ENCODE measurements at regions not wholly inside any gene's neighbourhood (a gene's known extent, or its start where the extent isn't known, plus 50 kb on each side); places are given as distances from the start of the nearest gene placed in this dataset.
"Not testable (repeated sequence)": the region's sequence is repeated elsewhere in the genome, so short reads cannot be mapped to it uniquely, and the experiment has no call there.

DNA sequence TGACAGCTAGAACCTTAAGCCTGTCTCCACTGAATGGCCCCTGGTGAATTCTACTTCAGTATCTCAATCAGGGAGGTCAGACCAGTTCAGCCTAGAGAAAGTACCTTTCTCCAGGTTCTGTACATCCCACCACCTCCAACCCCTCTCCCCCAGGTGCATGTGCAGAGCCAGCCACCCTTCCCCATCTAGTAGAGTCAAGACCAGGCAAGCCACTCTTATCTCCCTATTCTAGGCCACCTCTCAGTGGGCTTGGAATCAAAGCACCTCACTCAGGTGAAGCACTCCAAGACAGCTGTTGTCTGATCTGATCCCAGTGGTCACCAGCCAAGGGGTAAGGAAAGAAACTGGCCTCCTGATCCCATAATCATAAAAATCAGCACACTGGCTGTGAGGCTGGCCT lies 340.9 kb downstream of the BCL11B start:
- POLR2A ChIA-PET, result no interaction called here
- Histone ChIP-seq H3K4me3 (ENCODE audit: low read depth, low read length) (no peak overlapping the region), H3K36me3 (ENCODE audit: control insufficient read depth, insufficient read depth, low read length) (no peaks in the 10 kb centered on the region), H3K27me3 (ENCODE audit: control insufficient read depth, insufficient read depth, low read length) (no peaks in the 10 kb centered on the region)
- DNase-seq (ENCODE audit: low read depth), result no peak
- TF ChIP-seq, protein P1, sequence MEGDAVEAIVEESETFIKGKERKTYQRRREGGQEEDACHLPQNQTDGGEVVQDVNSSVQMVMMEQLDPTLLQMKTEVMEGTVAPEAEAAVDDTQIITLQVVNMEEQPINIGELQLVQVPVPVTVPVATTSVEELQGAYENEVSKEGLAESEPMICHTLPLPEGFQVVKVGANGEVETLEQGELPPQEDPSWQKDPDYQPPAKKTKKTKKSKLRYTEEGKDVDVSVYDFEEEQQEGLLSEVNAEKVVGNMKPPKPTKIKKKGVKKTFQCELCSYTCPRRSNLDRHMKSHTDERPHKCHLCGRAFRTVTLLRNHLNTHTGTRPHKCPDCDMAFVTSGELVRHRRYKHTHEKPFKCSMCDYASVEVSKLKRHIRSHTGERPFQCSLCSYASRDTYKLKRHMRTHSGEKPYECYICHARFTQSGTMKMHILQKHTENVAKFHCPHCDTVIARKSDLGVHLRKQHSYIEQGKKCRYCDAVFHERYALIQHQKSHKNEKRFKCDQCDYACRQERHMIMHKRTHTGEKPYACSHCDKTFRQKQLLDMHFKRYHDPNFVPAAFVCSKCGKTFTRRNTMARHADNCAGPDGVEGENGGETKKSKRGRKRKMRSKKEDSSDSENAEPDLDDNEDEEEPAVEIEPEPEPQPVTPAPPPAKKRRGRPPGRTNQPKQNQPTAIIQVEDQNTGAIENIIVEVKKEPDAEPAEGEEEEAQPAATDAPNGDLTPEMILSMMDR (IDR thresholded peaks at IDR 0.05; ENCODE audit: insufficient read depth, low read depth, low read length), result no peak
- CTCF ChIA-PET, result no interaction called here

DNA sequence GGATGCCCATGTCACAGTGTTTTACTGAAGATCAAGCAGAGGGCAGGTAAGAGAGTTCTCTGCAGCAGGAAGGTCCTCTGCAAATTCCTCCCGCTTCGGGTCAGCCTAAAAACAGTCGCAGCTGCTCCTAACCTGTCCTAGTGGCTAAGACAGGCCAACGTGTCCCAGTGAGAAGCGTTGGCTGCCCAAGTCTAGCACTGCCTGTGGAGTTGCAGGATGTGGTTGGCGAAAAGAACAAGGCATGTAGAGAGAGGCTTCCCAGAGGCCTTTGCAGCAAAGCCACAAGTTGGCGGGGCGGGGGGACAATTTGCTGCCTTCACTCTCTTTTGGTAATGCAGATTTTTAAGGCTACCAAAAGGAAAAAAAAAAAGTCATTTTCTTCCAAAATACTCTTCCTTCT lies 340.1 kb downstream of the BCL11B start:
- TF ChIP-seq, protein P1 (IDR thresholded peaks at IDR 0.05; ENCODE audit: insufficient read depth, low read depth, low read length), result no peak
- ChIA-PET POLR2A (no interaction called here), CTCF (no interaction called here)
- DNase-seq (ENCODE audit: low read depth), result no peak
- Histone ChIP-seq H3K27me3 (ENCODE audit: control insufficient read depth, insufficient read depth, low read length) (no peaks in the 10 kb centered on the region), H3K36me3 (ENCODE audit: control insufficient read depth, insufficient read depth, low read length) (no peaks in the 10 kb centered on the region), H3K4me3 (ENCODE audit: low read depth, low read length) (no peak overlapping the region)

DNA sequence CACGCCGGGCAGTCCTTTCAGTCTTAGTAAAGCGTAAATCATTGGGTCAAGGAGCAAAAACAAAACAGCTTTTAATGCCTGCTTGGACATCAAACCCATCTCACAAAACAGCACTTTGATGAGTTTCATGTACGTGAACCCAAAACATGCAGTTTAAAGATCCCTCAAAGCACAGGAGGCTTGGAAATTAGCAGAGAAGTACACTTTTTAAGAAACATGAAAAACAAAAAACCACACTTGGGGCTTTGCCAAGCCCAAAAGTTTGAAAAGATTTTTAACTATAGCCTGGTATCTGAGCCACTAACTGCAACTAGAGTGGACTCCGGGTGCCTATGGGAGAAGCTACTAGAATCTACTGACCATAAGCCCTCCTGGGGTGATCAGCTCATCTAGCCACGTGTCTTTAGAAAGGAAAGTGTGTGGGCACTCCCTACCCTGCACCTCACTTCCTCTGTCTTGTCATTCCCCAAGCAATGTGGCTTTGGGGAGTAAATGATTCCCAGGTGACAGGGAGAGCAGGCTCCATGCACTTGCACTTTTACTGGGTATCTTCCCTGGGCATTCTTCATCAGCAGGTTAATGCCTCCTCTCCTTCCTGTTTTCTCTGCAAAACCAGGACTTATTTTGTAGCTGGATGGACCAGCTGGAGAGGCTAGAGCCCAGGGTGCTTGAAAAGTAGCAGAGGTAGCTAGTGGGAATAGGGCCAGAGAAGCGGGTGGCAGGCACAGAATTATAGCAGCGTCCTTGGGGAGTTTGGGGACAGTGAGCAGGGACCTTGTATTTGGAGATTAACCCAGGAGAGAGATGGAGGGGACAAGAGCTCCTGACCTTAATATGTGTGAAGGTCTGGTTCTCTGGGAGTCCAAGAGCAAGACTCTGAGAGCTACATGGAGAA lies 339.3 kb downstream of the BCL11B start:
- DNase-seq (ENCODE audit: low read depth), result no peak
- TF ChIP-seq, protein P1 (IDR thresholded peaks at IDR 0.05; ENCODE audit: insufficient read depth, low read depth, low read length), result no peak
- POLR2A ChIA-PET, result no interaction called here
- H3K36me3 ChIP-seq (ENCODE audit: control insufficient read depth, insufficient read depth, low read length), result no peaks in the 10 kb centered on the region
- no peak overlapping the region for H3K4me3 ChIP-seq (ENCODE audit: low read depth, low read length)
- CTCF ChIA-PET, result no interaction called here
- no peaks in the 10 kb centered on the region for H3K27me3 ChIP-seq (ENCODE audit: control insufficient read depth, insufficient read depth, low read length)

DNA sequence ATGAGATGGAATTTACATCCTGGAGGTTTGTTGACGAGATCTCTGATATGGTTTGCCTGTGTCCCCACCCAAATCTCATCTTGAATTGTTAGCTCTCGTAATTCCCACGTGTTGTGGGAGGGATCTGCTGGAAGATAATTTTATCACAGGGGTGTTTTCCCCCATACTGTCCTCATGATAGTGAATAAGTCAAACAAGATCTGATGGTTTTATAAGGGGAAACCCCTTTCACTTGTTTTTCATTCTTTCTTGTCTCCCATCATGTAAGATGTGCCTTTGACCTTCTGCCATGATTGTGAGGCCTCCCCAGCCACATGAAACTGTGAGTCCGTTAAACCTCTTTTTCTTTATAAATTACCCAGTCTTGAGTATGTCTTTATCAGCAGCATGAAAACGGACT lies 337.4 kb downstream of the BCL11B start:
- CTCF ChIA-PET; DNase-seq (ENCODE audit: low read depth): not testable (repeated sequence)
- POLR2A ChIA-PET, result interaction anchor here (0.6 kb wide), 1 partner anchor 101 kb away, joined by 3 read pairs; no protein-coding TSS in a partner anchor

DNA sequence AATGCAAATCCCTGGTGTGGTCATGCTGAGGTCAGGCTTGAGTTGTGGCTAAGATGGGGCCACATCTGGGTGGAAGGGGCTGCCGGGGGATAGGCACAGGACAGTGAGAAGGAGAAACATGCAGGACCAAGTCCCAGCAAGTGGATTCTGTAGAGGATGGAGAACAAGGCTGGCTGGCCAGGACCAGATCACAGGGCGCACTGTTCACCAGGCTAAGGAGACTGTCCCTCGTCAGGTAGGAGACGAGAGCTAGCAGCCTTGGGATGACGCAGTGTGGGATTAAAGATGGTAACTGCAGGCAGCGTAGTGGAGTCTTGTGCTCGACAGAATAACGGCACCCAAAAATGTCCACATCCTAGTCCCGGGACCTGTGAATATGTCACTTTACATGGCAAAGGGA lies 336.1 kb downstream of the BCL11B start:
- H3K36me3 ChIP-seq (ENCODE audit: control insufficient read depth, insufficient read depth, low read length), result no peaks in the 10 kb centered on the region
- no peak for DNase-seq (ENCODE audit: low read depth)
- ChIA-PET POLR2A (no interaction called here), CTCF (no interaction called here)
- TF ChIP-seq, protein P1 (IDR thresholded peaks at IDR 0.05; ENCODE audit: insufficient read depth, low read depth, low read length), result no peak
- H3K27me3 ChIP-seq (ENCODE audit: control insufficient read depth, insufficient read depth, low read length), result no peaks in the 10 kb centered on the region
- H3K4me3 ChIP-seq (ENCODE audit: low read depth, low read length), result no peak overlapping the region

More for the DNA sequence above, 337.4 kb downstream of the BCL11B start:
- H3K36me3 ChIP-seq (ENCODE audit: control insufficient read depth, insufficient read depth, low read length); H3K4me3 ChIP-seq (ENCODE audit: low read depth, low read length); H3K27me3 ChIP-seq (ENCODE audit: control insufficient read depth, insufficient read depth, low read length): not testable (repeated sequence)

DNA sequence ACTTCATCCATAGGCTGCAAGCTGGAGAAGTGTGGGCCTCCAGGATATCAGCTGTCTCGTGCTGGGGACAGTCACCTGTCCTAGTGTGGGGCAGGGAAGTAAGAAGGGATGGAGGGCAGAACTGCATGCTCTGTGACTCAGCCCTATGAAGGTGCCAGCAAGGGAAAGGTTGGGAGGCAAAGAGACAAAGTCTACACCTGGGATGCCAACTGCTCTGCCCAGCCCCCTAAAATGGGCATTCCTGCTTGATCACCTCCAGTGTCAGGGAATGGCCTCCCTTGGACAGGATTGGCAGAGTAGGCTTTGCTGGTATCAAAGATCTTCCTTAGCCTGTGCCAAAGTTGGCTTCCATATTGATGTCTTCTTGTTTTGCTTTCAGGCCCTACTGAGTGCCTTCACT lies 335.0 kb downstream of the BCL11B start:
- H3K4me3 ChIP-seq (ENCODE audit: low read depth, low read length), result no peak overlapping the region
- no peaks in the 10 kb centered on the region for H3K36me3 ChIP-seq (ENCODE audit: control insufficient read depth, insufficient read depth, low read length)
- no peak for DNase-seq (ENCODE audit: low read depth)
- TF ChIP-seq, protein P1 (IDR thresholded peaks at IDR 0.05; ENCODE audit: insufficient read depth, low read depth, low read length), result no peak
- H3K27me3 ChIP-seq (ENCODE audit: control insufficient read depth, insufficient read depth, low read length), result no peaks in the 10 kb centered on the region
- POLR2A ChIA-PET, result no interaction called here
- CTCF ChIA-PET, result no interaction called here
